ENCODE measurements at regions not wholly inside any gene's neighbourhood (a gene's known extent, or its start where the extent isn't known, plus 50 kb on each side); places are given as distances from the start of the nearest gene placed in this dataset.

- no peak for TF ChIP-seq POLR2A (IDR thresholded peaks at IDR 0.05; ENCODE audit: low read depth, low read length)
- no peak for TF ChIP-seq POLR2AphosphoS5 (IDR thresholded peaks at IDR 0.05; ENCODE audit: low read depth, low read length)
- TF ChIP-seq TAF1 (IDR thresholded peaks at IDR 0.05; ENCODE audit: borderline replicate concordance, low read depth, low read length) = no peak
- FAIRE-seq = no peak
- DNase-seq (ENCODE audit: insufficient read length) = no peak
Measured at GRCh38 chr15:35737441-35737840, 191.5 kb upstream of the DPH6 start.

GRCh38 chr15:35738370-35738769, 192.4 kb upstream of the DPH6 start:
- FAIRE-seq = no peak
- TF ChIP-seq TAF1 (IDR thresholded peaks at IDR 0.05; ENCODE audit: borderline replicate concordance, low read depth, low read length) = no peak
- DNase-seq (ENCODE audit: insufficient read length) = no peak

- TF ChIP-seq TAF1 (IDR thresholded peaks at IDR 0.05; ENCODE audit: borderline replicate concordance, low read depth, low read length) (no peak), POLR2AphosphoS5 (IDR thresholded peaks at IDR 0.05; ENCODE audit: low read depth, low read length) (no peak), POLR2A (IDR thresholded peaks at IDR 0.05; ENCODE audit: low read depth, low read length) (no peak)
- FAIRE-seq (no peak), DNase-seq (ENCODE audit: insufficient read length) (no peak)
Measured at GRCh38 chr15:35740761-35741160, 194.8 kb upstream of the DPH6 start.

GRCh38 chr15:35741395-35741794, 195.4 kb upstream of the DPH6 start:
- TF ChIP-seq POLR2A (IDR thresholded peaks at IDR 0.05; ENCODE audit: low read depth, low read length) (no peak), POLR2AphosphoS5 (IDR thresholded peaks at IDR 0.05; ENCODE audit: low read depth, low read length) (no peak), TAF1 (IDR thresholded peaks at IDR 0.05; ENCODE audit: borderline replicate concordance, low read depth, low read length) (no peak)
- DNase-seq (ENCODE audit: insufficient read length) = no peak
- FAIRE-seq = no peak

GRCh38 chr15:35741881-35742280, 195.9 kb upstream of the DPH6 start:
- FAIRE-seq = no peak
- TF ChIP-seq POLR2AphosphoS5 (IDR thresholded peaks at IDR 0.05; ENCODE audit: low read depth, low read length) = no peak
- TF ChIP-seq POLR2A (IDR thresholded peaks at IDR 0.05; ENCODE audit: low read depth, low read length) = no peak
- TF ChIP-seq TAF1 (IDR thresholded peaks at IDR 0.05; ENCODE audit: borderline replicate concordance, low read depth, low read length) = no peak
- no peak for DNase-seq (ENCODE audit: insufficient read length)

- FAIRE-seq = no peak
- TF ChIP-seq TAF1 (IDR thresholded peaks at IDR 0.05; ENCODE audit: borderline replicate concordance, low read depth, low read length) = no peak
- no peak for TF ChIP-seq POLR2AphosphoS5 (IDR thresholded peaks at IDR 0.05; ENCODE audit: low read depth, low read length)
- TF ChIP-seq POLR2A (IDR thresholded peaks at IDR 0.05; ENCODE audit: low read depth, low read length) = no peak
- no peak for DNase-seq (ENCODE audit: insufficient read length)
Measured at GRCh38 chr15:35743321-35743720, 197.4 kb upstream of the DPH6 start.

GRCh38 chr15:35746121-35746520, 200.2 kb upstream of the DPH6 start:
- FAIRE-seq (no peak), DNase-seq (ENCODE audit: insufficient read length) (no peak)

GRCh38 chr15:35748105-35748504, 202.1 kb upstream of the DPH6 start:
- no peak for TF ChIP-seq TAF1 (IDR thresholded peaks at IDR 0.05; ENCODE audit: borderline replicate concordance, low read depth, low read length)
- TF ChIP-seq POLR2AphosphoS5 (IDR thresholded peaks at IDR 0.05; ENCODE audit: low read depth, low read length) = no peak
- TF ChIP-seq POLR2A (IDR thresholded peaks at IDR 0.05; ENCODE audit: low read depth, low read length) = no peak
- FAIRE-seq (no peak), DNase-seq (ENCODE audit: insufficient read length) (no peak)

More at GRCh38 chr15:35746121-35746520, 200.2 kb upstream of the DPH6 start:
- TF ChIP-seq TAF1 (IDR thresholded peaks at IDR 0.05; ENCODE audit: borderline replicate concordance, low read depth, low read length) (no peak), POLR2A (IDR thresholded peaks at IDR 0.05; ENCODE audit: low read depth, low read length) (no peak), POLR2AphosphoS5 (IDR thresholded peaks at IDR 0.05; ENCODE audit: low read depth, low read length) (no peak)

GRCh38 chr15:35750051-35750450, 204.1 kb upstream of the DPH6 start:
- DNase-seq (ENCODE audit: insufficient read length) (no peak), FAIRE-seq (no peak)
- TF ChIP-seq POLR2AphosphoS5 (IDR thresholded peaks at IDR 0.05; ENCODE audit: low read depth, low read length) = no peak
- TF ChIP-seq TAF1 (IDR thresholded peaks at IDR 0.05; ENCODE audit: borderline replicate concordance, low read depth, low read length) = no peak
- TF ChIP-seq POLR2A (IDR thresholded peaks at IDR 0.05; ENCODE audit: low read depth, low read length) = no peak

- DNase-seq (ENCODE audit: insufficient read length) (no peak), FAIRE-seq (peak; percentile 78)
- TF ChIP-seq TAF1 (IDR thresholded peaks at IDR 0.05; ENCODE audit: borderline replicate concordance, low read depth, low read length) (no peak), POLR2A (IDR thresholded peaks at IDR 0.05; ENCODE audit: low read depth, low read length) (no peak), POLR2AphosphoS5 (IDR thresholded peaks at IDR 0.05; ENCODE audit: low read depth, low read length) (no peak)
Measured at GRCh38 chr15:35751413-35752133, 205.6 kb upstream of the DPH6 start.

- FAIRE-seq (no peak), DNase-seq (ENCODE audit: insufficient read length) (no peak)
- TF ChIP-seq POLR2AphosphoS5 (IDR thresholded peaks at IDR 0.05; ENCODE audit: low read depth, low read length) (no peak), POLR2A (IDR thresholded peaks at IDR 0.05; ENCODE audit: low read depth, low read length) (no peak), TAF1 (IDR thresholded peaks at IDR 0.05; ENCODE audit: borderline replicate concordance, low read depth, low read length) (no peak)
Measured at GRCh38 chr15:35752134-35752466, 206.1 kb upstream of the DPH6 start.

GRCh38 chr15:35753486-35753885, 207.5 kb upstream of the DPH6 start:
- no peak for DNase-seq (ENCODE audit: insufficient read length)
- FAIRE-seq = no peak
- TF ChIP-seq POLR2AphosphoS5 (IDR thresholded peaks at IDR 0.05; ENCODE audit: low read depth, low read length) = no peak
- TF ChIP-seq POLR2A (IDR thresholded peaks at IDR 0.05; ENCODE audit: low read depth, low read length) = no peak
- TF ChIP-seq TAF1 (IDR thresholded peaks at IDR 0.05; ENCODE audit: borderline replicate concordance, low read depth, low read length) = no peak
